NB4 (cell line): ENCODE measurements at regions not wholly inside any gene's neighbourhood (a gene's known extent, or its start where the extent isn't known, plus 50 kb on each side); places are given as distances from the start of the nearest gene placed in this dataset.

Source experiments
- MYC ChIP-seq: IDR thresholded peaks from 2 replicates; pipeline ENCODE4 v1.6.1; 2011; ENCODE audit warnings: low read depth, low read length
- POLR2A ChIP-seq: IDR thresholded peaks from 2 replicates; pipeline ENCODE4 v1.6.1; 2011; ENCODE audit warnings: mild to moderate bottlenecking; ENCODE audit not compliant: insufficient read length; ENCODE audit errors: extremely low read depth
- TF ChIP-seq, protein P1 (sequence below): IDR thresholded peaks from one replicate; pipeline ENCODE4 v1.5.1; 2012; ENCODE audit warnings: low read depth, low read length
- TF ChIP-seq, protein P2 (sequence below): IDR thresholded peaks from 2 replicates; pipeline ENCODE4 v1.6.1; 2011; ENCODE audit warnings: low read depth, low read length

DNA sequence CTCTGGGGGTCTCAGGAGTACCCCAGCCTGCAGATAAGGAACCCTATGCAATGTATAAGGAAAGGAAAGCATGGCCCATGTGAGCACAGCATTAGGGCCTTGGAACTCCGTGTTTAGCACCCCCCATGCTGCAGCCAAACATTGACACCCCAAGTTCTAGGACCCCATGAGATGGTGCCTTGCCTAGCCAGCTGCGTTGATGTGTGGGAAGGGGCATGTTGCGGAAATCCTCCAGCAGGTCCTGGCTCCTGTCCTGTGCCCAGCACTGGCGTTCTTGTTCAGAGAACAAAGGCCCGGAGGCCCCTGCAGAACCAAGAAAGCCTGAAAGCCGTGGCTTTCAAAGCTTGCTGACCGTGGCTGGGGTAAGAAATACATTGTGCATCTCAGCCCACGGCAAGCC lies 99.4 kb upstream of the DIO3 start:
- TF ChIP-seq, protein P1, sequence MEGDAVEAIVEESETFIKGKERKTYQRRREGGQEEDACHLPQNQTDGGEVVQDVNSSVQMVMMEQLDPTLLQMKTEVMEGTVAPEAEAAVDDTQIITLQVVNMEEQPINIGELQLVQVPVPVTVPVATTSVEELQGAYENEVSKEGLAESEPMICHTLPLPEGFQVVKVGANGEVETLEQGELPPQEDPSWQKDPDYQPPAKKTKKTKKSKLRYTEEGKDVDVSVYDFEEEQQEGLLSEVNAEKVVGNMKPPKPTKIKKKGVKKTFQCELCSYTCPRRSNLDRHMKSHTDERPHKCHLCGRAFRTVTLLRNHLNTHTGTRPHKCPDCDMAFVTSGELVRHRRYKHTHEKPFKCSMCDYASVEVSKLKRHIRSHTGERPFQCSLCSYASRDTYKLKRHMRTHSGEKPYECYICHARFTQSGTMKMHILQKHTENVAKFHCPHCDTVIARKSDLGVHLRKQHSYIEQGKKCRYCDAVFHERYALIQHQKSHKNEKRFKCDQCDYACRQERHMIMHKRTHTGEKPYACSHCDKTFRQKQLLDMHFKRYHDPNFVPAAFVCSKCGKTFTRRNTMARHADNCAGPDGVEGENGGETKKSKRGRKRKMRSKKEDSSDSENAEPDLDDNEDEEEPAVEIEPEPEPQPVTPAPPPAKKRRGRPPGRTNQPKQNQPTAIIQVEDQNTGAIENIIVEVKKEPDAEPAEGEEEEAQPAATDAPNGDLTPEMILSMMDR: no peak
- TF ChIP-seq POLR2A (no peak), MYC (no peak)
- TF ChIP-seq, protein P2, sequence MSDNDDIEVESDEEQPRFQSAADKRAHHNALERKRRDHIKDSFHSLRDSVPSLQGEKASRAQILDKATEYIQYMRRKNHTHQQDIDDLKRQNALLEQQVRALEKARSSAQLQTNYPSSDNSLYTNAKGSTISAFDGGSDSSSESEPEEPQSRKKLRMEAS: no peak
